Brain pericyte (primary cell): ENCODE measurements at regions not wholly inside any gene's neighbourhood (a gene's known extent, or its start where the extent isn't known, plus 50 kb on each side); places are given as distances from the start of the nearest gene placed in this dataset.
"Not testable (repeated sequence)": the region's sequence is repeated elsewhere in the genome, so short reads cannot be mapped to it uniquely, and the experiment has no call there.

Source experiments
- DNase-seq: peaks from one replicate; pipeline ENCODE4 v3.0.0-alpha.2; 2012; ENCODE audit warnings: low read depth, low spot score

GRCh38 chr7:156384706-156385105 lies 255.9 kb upstream of the RNF32 start:
- DNase-seq = no peak

GRCh38 chr7:156383526-156383925 lies 257.0 kb upstream of the RNF32 start:
- no peak for DNase-seq

- DNase-seq = no peak
Measured at GRCh38 chr7:156380261-156380660, 260.3 kb upstream of the RNF32 start.

GRCh38 chr7:156379324-156380070 lies 261.1 kb upstream of the RNF32 start:
- DNase-seq = no peak

GRCh38 chr7:156378806-156379205 lies 261.8 kb upstream of the RNF32 start:
- no peak for DNase-seq

- DNase-seq = no peak
Measured at GRCh38 chr7:156376317-156376716, 264.3 kb upstream of the RNF32 start.

GRCh38 chr7:156374335-156374734 lies 266.2 kb upstream of the RNF32 start:
- DNase-seq = no peak

- DNase-seq = not testable (repeated sequence)
Measured at GRCh38 chr7:156369929-156370328, 270.6 kb upstream of the RNF32 start.

GRCh38 chr7:156368053-156368843 lies 272.3 kb upstream of the RNF32 start:
- DNase-seq = no peak

GRCh38 chr7:156363751-156364150 lies 276.8 kb upstream of the RNF32 start:
- DNase-seq = no peak

GRCh38 chr7:156360835-156361234 lies 279.7 kb upstream of the RNF32 start:
- DNase-seq = no peak

GRCh38 chr7:156356551-156356950 lies 284.0 kb upstream of the RNF32 start:
- no peak for DNase-seq

GRCh38 chr7:156353352-156353751 lies 287.2 kb upstream of the RNF32 start:
- no peak for DNase-seq

- not testable (repeated sequence) for DNase-seq
Measured at GRCh38 chr7:156347703-156348248, 292.8 kb upstream of the RNF32 start.

GRCh38 chr7:156347132-156347531 lies 293.4 kb upstream of the RNF32 start:
- no peak for DNase-seq

- no peak for DNase-seq
Measured at GRCh38 chr7:156344595-156344994, 296.0 kb upstream of the RNF32 start.

GRCh38 chr7:156334636-156335035 lies 305.9 kb upstream of the RNF32 start:
- DNase-seq = no peak

- DNase-seq = no peak
Measured at GRCh38 chr7:156327916-156328315, 312.7 kb upstream of the RNF32 start.

GRCh38 chr7:156327474-156327873 lies 313.1 kb upstream of the RNF32 start:
- DNase-seq = no peak

- DNase-seq = no peak
Measured at GRCh38 chr7:156324201-156324600, 316.4 kb upstream of the RNF32 start.

GRCh38 chr7:156321430-156321829 lies 319.1 kb upstream of the RNF32 start:
- not testable (repeated sequence) for DNase-seq

GRCh38 chr7:156318926-156319325 lies 321.6 kb upstream of the RNF32 start:
- DNase-seq = no peak

GRCh38 chr7:156318426-156318825 lies 322.1 kb upstream of the RNF32 start:
- DNase-seq = no peak
